Vagina (tissue), 2 donors: ENCODE measurements at regions not wholly inside any gene's neighbourhood (a gene's known extent, or its start where the extent isn't known, plus 50 kb on each side); places are given as distances from the start of the nearest gene placed in this dataset.

Experiments used
- POLR2A ChIP-seq, 2 donors: fragments of 450-650 bp; IDR thresholded peaks; one replicate each; pipeline ENCODE4 v1.6.1; 2017; ENCODE audit warnings: antibody characterized with exemption in 2 of 2, mild to moderate bottlenecking in 2 of 2, moderate library complexity in 2 of 2
- TF ChIP-seq, protein P1 (sequence below), 3 experiments: fragments of 450-650 bp in 2 of 3; fragments of 200-600 bp in 1 of 3; sonication (generic) in 1 of 3; IDR thresholded peaks; one replicate each; pipeline ENCODE4 v1.5.1; 2017 to 2019; ENCODE audit warnings: antibody characterized with exemption in 3 of 3, mild to moderate bottlenecking in 2 of 3, moderate library complexity in 2 of 3

DNA sequence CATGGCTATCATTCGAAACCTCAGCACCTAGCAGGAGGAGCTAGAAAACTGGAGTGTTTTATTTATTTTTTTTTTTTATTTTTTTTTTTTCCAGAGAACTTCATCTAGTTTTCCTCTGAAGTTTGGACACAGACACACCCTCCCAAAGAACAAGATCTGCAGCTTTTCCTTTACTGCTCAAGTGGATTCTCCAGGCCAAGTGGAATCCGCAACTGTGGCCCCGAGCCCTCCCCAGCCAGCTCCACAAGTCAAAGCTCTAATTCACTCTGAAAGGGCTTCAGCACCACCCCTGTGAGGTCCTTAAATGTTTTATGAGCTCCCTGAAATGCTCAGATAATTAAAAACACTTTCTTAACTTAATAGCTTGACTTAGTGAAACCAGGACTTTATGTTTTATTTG, 332.1 kb upstream of the DYNLRB2 start:
- TF ChIP-seq, protein P1, sequence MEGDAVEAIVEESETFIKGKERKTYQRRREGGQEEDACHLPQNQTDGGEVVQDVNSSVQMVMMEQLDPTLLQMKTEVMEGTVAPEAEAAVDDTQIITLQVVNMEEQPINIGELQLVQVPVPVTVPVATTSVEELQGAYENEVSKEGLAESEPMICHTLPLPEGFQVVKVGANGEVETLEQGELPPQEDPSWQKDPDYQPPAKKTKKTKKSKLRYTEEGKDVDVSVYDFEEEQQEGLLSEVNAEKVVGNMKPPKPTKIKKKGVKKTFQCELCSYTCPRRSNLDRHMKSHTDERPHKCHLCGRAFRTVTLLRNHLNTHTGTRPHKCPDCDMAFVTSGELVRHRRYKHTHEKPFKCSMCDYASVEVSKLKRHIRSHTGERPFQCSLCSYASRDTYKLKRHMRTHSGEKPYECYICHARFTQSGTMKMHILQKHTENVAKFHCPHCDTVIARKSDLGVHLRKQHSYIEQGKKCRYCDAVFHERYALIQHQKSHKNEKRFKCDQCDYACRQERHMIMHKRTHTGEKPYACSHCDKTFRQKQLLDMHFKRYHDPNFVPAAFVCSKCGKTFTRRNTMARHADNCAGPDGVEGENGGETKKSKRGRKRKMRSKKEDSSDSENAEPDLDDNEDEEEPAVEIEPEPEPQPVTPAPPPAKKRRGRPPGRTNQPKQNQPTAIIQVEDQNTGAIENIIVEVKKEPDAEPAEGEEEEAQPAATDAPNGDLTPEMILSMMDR (IDR thresholded peaks at IDR 0.05): no peak
- TF ChIP-seq POLR2A (IDR thresholded peaks at IDR 0.05): no peak
